Mesothelial cell of epicardium (in vitro differentiated cells): ENCODE measurements at regions not wholly inside any gene's neighbourhood (a gene's known extent, or its start where the extent isn't known, plus 50 kb on each side); places are given as distances from the start of the nearest gene placed in this dataset.

Source experiments
- DNase-seq, 2 experiments: peaks; one replicate each; pipeline ENCODE4 v3.0.0; 2021; ENCODE audit warnings: low spot score in 2 of 2; ENCODE audit not compliant: unreplicated experiment in 2 of 2
- H3K27ac Mint-ChIP-seq: 2 replicates; pipeline ENCODE4 v1.8.0; 2021; ENCODE audit warnings: mixed read lengths
- H3K27me3 Mint-ChIP-seq: 2 replicates; pipeline ENCODE4 v1.8.0; 2021; ENCODE audit warnings: low read depth, mixed read lengths
- H3K36me3 Mint-ChIP-seq: 2 replicates; pipeline ENCODE4 v1.8.0; 2021; ENCODE audit warnings: mixed read lengths
- H3K4me1 Mint-ChIP-seq: 2 replicates; pipeline ENCODE4 v1.8.0; 2021; ENCODE audit warnings: mixed read lengths
- H3K4me3 Mint-ChIP-seq: 2 replicates; pipeline ENCODE4 v1.8.0; 2021; ENCODE audit warnings: mild to moderate bottlenecking, moderate library complexity, mixed read lengths
- H3K9me3 Mint-ChIP-seq: 2 replicates; pipeline ENCODE4 v1.8.0; 2021; ENCODE audit warnings: mixed read lengths
- TF ChIP-seq, protein P1 (sequence below): fragments of 200-600 bp; sonication (generic); IDR thresholded peaks from one replicate; pipeline ENCODE4 v1.5.0; 2021; ENCODE audit warnings: antibody characterized with exemption; ENCODE audit not compliant: unreplicated experiment

DNA sequence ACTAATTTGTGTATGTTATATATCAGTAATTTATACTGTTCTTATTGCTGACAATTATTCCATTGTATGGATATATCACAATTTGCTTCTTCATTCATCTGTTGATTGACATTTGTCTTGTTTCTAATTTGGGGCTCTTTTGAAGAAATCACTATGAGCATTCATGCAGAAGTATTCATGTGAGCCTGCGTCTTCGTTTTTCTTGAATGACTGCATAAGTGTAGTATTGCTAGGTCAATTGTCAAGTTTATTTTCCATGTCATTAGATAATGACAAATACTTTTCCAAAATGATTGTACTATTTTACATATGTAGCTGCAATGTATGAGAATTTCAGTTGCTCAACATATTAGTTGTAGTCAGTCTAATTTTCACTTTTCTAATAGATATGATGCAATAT lies 1796.9 kb downstream of the SLITRK5 start:
- peaks cover 1% of the 10 kb centered on the region for H3K36me3 Mint-ChIP-seq
- TF ChIP-seq, protein P1, sequence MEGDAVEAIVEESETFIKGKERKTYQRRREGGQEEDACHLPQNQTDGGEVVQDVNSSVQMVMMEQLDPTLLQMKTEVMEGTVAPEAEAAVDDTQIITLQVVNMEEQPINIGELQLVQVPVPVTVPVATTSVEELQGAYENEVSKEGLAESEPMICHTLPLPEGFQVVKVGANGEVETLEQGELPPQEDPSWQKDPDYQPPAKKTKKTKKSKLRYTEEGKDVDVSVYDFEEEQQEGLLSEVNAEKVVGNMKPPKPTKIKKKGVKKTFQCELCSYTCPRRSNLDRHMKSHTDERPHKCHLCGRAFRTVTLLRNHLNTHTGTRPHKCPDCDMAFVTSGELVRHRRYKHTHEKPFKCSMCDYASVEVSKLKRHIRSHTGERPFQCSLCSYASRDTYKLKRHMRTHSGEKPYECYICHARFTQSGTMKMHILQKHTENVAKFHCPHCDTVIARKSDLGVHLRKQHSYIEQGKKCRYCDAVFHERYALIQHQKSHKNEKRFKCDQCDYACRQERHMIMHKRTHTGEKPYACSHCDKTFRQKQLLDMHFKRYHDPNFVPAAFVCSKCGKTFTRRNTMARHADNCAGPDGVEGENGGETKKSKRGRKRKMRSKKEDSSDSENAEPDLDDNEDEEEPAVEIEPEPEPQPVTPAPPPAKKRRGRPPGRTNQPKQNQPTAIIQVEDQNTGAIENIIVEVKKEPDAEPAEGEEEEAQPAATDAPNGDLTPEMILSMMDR: no peak
- no peaks in the 10 kb centered on the region for H3K4me1 Mint-ChIP-seq
- DNase-seq: no peak
- no peak overlapping the region for H3K4me3 Mint-ChIP-seq
- peaks cover 24% of the 10 kb centered on the region for H3K9me3 Mint-ChIP-seq
- H3K27me3 Mint-ChIP-seq: no peaks in the 10 kb centered on the region
- no peak overlapping the region for H3K27ac Mint-ChIP-seq

DNA sequence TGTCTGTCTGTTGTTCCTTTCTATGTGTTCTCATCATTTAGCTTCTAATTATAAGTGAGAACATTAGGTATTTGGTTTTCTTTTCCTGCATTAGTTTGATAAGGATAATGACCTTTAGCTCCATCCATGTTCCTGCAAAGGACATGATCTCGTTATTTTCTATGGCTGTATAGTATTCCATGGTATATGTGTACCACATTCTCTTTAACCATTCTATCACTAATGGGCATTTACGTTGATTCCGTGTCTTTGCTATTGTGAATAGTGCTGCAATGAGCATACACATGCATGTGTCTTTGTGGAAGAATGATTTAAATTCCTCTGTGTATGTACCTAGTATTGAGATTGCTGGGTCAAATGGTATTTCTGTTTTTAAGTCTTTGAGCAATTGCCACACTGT lies 1799.7 kb downstream of the SLITRK5 start:
- H3K27me3 Mint-ChIP-seq: no peaks in the 10 kb centered on the region
- TF ChIP-seq, protein P1: no peak
- H3K36me3 Mint-ChIP-seq: peaks cover 20% of the 10 kb centered on the region
- no peak for DNase-seq
- H3K4me1 Mint-ChIP-seq: no peaks in the 10 kb centered on the region
- H3K9me3 Mint-ChIP-seq: peaks cover 49% of the 10 kb centered on the region
- H3K4me3 Mint-ChIP-seq: no peak overlapping the region
- no peak overlapping the region for H3K27ac Mint-ChIP-seq

DNA sequence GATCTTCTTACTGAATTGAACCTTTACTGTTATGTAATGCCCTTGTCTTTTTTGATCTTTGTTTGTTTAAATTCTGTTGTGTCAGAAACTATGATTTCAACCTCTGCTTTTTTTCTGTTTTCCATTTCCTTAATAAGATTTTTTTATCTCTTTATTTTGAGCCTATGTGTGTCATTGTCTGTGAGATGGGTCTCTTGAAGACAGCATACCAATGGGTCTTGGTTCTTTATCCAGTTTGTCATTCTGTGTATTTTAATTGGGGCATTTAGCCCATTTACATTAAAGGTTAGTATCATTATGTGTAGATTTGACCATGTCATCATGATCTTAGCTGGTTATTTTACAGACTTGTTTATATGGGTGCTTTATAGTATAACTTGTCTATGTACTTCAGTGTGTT lies 1803.3 kb downstream of the SLITRK5 start:
- no peak overlapping the region for H3K27ac Mint-ChIP-seq
- no peaks in the 10 kb centered on the region for H3K27me3 Mint-ChIP-seq
- H3K4me1 Mint-ChIP-seq: no peaks in the 10 kb centered on the region
- H3K9me3 Mint-ChIP-seq: peaks cover 56% of the 10 kb centered on the region
- TF ChIP-seq, protein P1: no peak
- peaks cover 20% of the 10 kb centered on the region for H3K36me3 Mint-ChIP-seq
- H3K4me3 Mint-ChIP-seq: no peak overlapping the region
- DNase-seq: no peak

DNA sequence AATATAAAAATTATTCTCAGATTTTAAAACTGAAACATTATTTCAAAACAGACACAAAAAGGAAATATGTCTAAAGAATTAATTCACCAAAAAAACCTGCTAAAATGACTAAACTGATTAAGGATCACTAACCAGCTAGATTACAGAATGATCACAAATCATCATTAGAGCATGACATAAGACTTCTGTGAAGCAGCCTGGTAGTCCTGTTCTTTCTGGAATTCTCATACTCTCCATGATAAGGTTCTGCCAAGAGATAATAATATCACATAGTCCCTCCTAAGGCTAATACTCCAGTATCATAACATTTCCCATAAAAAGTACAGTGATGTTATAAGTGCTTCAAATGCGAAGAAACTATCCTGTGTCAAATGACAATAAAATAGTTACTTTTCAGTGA lies 1814.9 kb downstream of the SLITRK5 start:
- no peaks in the 10 kb centered on the region for H3K36me3 Mint-ChIP-seq
- H3K27ac Mint-ChIP-seq: no peak overlapping the region
- no peaks in the 10 kb centered on the region for H3K27me3 Mint-ChIP-seq
- peaks cover 5% of the 10 kb centered on the region for H3K4me1 Mint-ChIP-seq
- TF ChIP-seq, protein P1: no peak
- peaks cover 4% of the 10 kb centered on the region for H3K9me3 Mint-ChIP-seq
- no peak overlapping the region for H3K4me3 Mint-ChIP-seq
- no peak for DNase-seq

DNA sequence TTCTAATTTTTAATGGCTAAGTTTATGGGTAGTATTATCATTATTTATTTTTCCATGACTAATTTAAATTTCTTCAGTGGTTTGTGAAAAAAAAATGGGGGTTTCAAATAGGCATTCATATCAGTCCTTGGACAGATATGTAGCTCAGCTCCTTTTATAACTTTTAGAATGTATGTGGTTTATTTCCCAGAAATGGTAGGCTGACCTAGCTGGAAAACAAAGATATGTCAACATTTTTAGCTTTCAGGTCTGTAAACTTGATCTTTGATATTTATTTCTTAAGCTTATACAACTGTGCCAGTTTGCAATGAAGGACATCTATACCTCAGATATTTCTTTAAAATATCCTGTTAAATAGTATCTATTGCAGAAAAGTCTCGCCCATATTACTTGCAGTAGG lies 1815.5 kb downstream of the SLITRK5 start:
- peaks cover 2% of the 10 kb centered on the region for H3K36me3 Mint-ChIP-seq
- peaks cover 5% of the 10 kb centered on the region for H3K4me1 Mint-ChIP-seq
- H3K4me3 Mint-ChIP-seq: no peak overlapping the region
- no peak for DNase-seq
- TF ChIP-seq, protein P1: no peak
- peaks cover 10% of the 10 kb centered on the region for H3K9me3 Mint-ChIP-seq
- H3K27ac Mint-ChIP-seq: no peak overlapping the region
- H3K27me3 Mint-ChIP-seq: no peaks in the 10 kb centered on the region

DNA sequence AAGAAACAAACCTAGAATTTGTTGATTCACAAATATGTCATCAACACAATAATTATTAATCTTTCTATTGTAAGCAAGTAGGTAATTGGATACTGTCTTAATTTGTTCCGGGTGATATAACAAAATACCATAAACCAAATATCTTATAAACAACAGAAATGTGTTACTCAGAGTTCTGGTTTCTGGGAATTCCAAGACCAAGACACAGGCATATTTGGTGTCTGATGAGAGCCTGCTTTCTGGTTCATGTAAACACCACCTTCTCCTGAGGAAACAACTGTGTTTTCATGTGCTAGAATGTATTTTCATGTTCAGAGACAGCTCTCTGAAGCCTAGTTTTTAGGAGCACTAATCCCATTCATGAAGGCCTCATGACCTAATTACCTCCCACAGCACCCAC lies 1819.5 kb downstream of the SLITRK5 start:
- no peak for DNase-seq
- Mint-ChIP-seq H3K4me3 (no peak overlapping the region), H3K9me3 (peaks cover 21% of the 10 kb centered on the region)

More for the DNA sequence above, 1819.5 kb downstream of the SLITRK5 start:
- no peak overlapping the region for H3K27ac Mint-ChIP-seq
- no peaks in the 10 kb centered on the region for H3K27me3 Mint-ChIP-seq
- H3K4me1 Mint-ChIP-seq: peaks cover 5% of the 10 kb centered on the region
- TF ChIP-seq, protein P1: no peak
- H3K36me3 Mint-ChIP-seq: peaks cover 2% of the 10 kb centered on the region
